Ishikawa (cell line): ENCODE measurements at regions not wholly inside any gene's neighbourhood (a gene's known extent, or its start where the extent isn't known, plus 50 kb on each side); places are given as distances from the start of the nearest gene placed in this dataset.

Experiments
- CEBPB ChIP-seq: IDR thresholded peaks from 2 replicates; pipeline ENCODE4 v1.6.1; 2012
- CREB1 ChIP-seq: IDR thresholded peaks from 2 replicates; pipeline ENCODE4 v1.6.1; 2012; ENCODE audit warnings: low read depth
- EGR1 ChIP-seq: IDR thresholded peaks from 2 replicates; pipeline ENCODE4 v1.6.1; 2012
- EP300 ChIP-seq: IDR thresholded peaks from 2 replicates; pipeline ENCODE4 v1.6.1; 2012; ENCODE audit warnings: borderline replicate concordance
- FOXM1 ChIP-seq: IDR thresholded peaks from 2 replicates; pipeline ENCODE4 v1.6.1; 2012; ENCODE audit warnings: low read depth, borderline replicate concordance
- MAX ChIP-seq: IDR thresholded peaks from 2 replicates; pipeline ENCODE4 v1.6.1; 2012
- NFIC ChIP-seq: IDR thresholded peaks from 2 replicates; pipeline ENCODE4 v1.6.1; 2012
- RAD21 ChIP-seq: IDR thresholded peaks from 2 replicates; pipeline ENCODE4 v1.6.1; 2012; ENCODE audit warnings: low read depth
- REST ChIP-seq: IDR thresholded peaks from 2 replicates; pipeline ENCODE4 v1.6.1; 2012; ENCODE audit warnings: low read depth, mild to moderate bottlenecking
- TAF1 ChIP-seq: IDR thresholded peaks from 2 replicates; pipeline ENCODE4 v1.6.1; 2012; ENCODE audit warnings: low read depth, mild to moderate bottlenecking
- TCF12 ChIP-seq: IDR thresholded peaks from 2 replicates; pipeline ENCODE4 v1.6.1; 2012; ENCODE audit warnings: low read depth
- TEAD4 ChIP-seq: IDR thresholded peaks from 2 replicates; pipeline ENCODE4 v1.6.1; 2012
- USF1 ChIP-seq: IDR thresholded peaks from 2 replicates; pipeline ENCODE4 v1.6.1; 2012
- YY1 ChIP-seq: IDR thresholded peaks from 2 replicates; pipeline ENCODE4 v1.6.1; 2012; ENCODE audit warnings: low read depth
- ZBTB7A ChIP-seq: IDR thresholded peaks from 2 replicates; pipeline ENCODE4 v1.6.1; 2012; ENCODE audit warnings: low read depth

- TF ChIP-seq EP300: no peak
- TF ChIP-seq ZBTB7A: no peak
- no peak for TF ChIP-seq FOXM1
- no peak for TF ChIP-seq MAX
- TF ChIP-seq USF1: no peak
- TF ChIP-seq NFIC: no peak
- no peak for TF ChIP-seq TAF1
- TF ChIP-seq TEAD4: no peak
- TF ChIP-seq RAD21: no peak
- no peak for TF ChIP-seq EGR1
- no peak for TF ChIP-seq TCF12
- TF ChIP-seq YY1: no peak
- TF ChIP-seq CEBPB: no peak
- TF ChIP-seq CREB1: no peak
- no peak for TF ChIP-seq REST
Observed at GRCh38 chr4:81839347-81840042, 367.8 kb upstream of the RASGEF1B start.

GRCh38 chr4:81838586-81838985 is 366.9 kb upstream of the RASGEF1B start:
- TF ChIP-seq REST (no peak), YY1 (no peak), TAF1 (no peak), RAD21 (no peak), NFIC (no peak), TEAD4 (no peak), FOXM1 (no peak), CEBPB (no peak), EP300 (no peak), ZBTB7A (no peak), CREB1 (no peak), USF1 (no peak), TCF12 (no peak), EGR1 (no peak), MAX (no peak)

GRCh38 chr4:81836716-81837115 is 365.0 kb upstream of the RASGEF1B start:
- TF ChIP-seq TCF12 (no peak), USF1 (no peak), TEAD4 (no peak), YY1 (no peak), NFIC (no peak), FOXM1 (no peak), ZBTB7A (no peak), RAD21 (no peak), REST (no peak), MAX (no peak), CEBPB (no peak), EP300 (no peak)
